ENCODE measurements at regions not wholly inside any gene's neighbourhood (a gene's known extent, or its start where the extent isn't known, plus 50 kb on each side); places are given as distances from the start of the nearest gene placed in this dataset.

DNA sequence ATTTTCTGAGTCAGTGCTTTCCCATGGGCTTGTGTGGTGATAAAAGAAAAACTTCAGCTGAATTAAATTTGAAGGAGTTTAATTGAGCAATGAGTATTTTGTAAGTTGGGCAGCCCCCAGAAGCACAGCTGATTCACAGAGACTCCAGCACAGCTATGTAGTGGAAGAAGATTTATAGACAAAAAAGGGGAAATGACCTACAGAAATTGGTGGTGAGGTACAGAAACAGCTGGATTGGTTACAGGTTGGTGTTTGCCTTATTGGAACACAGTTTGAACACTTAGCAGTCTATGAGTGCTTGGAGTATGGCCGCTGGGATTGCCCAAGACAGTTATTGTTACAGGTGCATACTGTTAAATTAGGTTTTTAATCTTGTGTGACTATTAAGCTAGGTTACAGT, 96.9 kb upstream of the PTPRK start:
- Histone ChIP-seq H3K36me3 (ENCODE audit: control insufficient read depth, insufficient read depth, low read length) (no peaks in the 10 kb centered on the region), H4K20me1 (ENCODE audit: insufficient read depth, low read length) (no peaks in the 10 kb centered on the region), H3K56ac (ENCODE audit: extremely low read depth, insufficient read depth, low read length) (no peak overlapping the region), H2BK5ac (ENCODE audit: low read depth, low read length, poor library complexity, severe bottlenecking) (no peak overlapping the region), H4K8ac (ENCODE audit: low read depth in 2 of 2, low read length in 2 of 2) (no peak overlapping the region), H3K9me1 (ENCODE audit: insufficient read depth, low read length) (no peaks in the 10 kb centered on the region), H4K5ac (ENCODE audit: low read depth, low read length) (no peak overlapping the region), H3K79me1 (ENCODE audit: low read depth in 1 of 2, low read length in 2 of 2) (no peaks in the 10 kb centered on the region), H3K23ac (ENCODE audit: low read depth, low read length) (no peak overlapping the region), H3K4me3 (ENCODE audit: insufficient read depth, low read depth, low read length) (no peak overlapping the region), H2BK20ac (ENCODE audit: low read depth, low read length) (no peak overlapping the region), H3K14ac (replicated peaks; ENCODE audit: low read depth, low read length) (no peak overlapping the region), H3K4me1 (ENCODE audit: control insufficient read depth, insufficient read depth, low read length) (no peaks in the 10 kb centered on the region), H2AK5ac (ENCODE audit: low read depth, low read length) (no peak overlapping the region), H3K4me2 (ENCODE audit: low read depth, low read length) (no peak overlapping the region), H2AFZ (replicated peaks; ENCODE audit: low read length, poor library complexity) (no peak overlapping the region), H3K9me3 (ENCODE audit: control insufficient read depth, insufficient read depth, low read length) (no peaks in the 10 kb centered on the region), H3K4ac (ENCODE audit: low read depth, low read length) (no peak overlapping the region), H3K27ac (ENCODE audit: insufficient read depth, low read length) (no peak overlapping the region), H3K27me3 (ENCODE audit: control insufficient read depth, insufficient read depth, low read length) (no peaks in the 10 kb centered on the region), H3K9ac (ENCODE audit: low read depth, low read length) (no peak overlapping the region), H2BK15ac (ENCODE audit: low read depth, low read length) (no peak overlapping the region), H2AK9ac (replicated peaks; ENCODE audit: low read depth, low read length, poor library complexity) (no peak overlapping the region), H4K91ac (ENCODE audit: insufficient read depth, low read depth, low read length) (no peak overlapping the region), H2BK120ac (ENCODE audit: low read depth, low read length) (no peak overlapping the region), H3K18ac (ENCODE audit: low read depth, low read length) (no peak overlapping the region)
- intact Hi-C loops (cut with micrococcal nuclease) = no loop called here
- no peak for ATAC-seq (ENCODE audit: low read depth)
- dilution Hi-C loops (cut with HindIII; ENCODE audit: low sequenced_read_pairs, unreplicated experiment) = no loop called here
- BruUV-seq (replicated peaks) = no TSS peak
- no peak for DNase-seq
- TF ChIP-seq SMC3 (IDR thresholded peaks at IDR 0.05; ENCODE audit: low read depth, low read length) (no peak), FOS (IDR thresholded peaks at IDR 0.05; ENCODE audit: low read depth, low read length) (no peak), MXI1 (IDR thresholded peaks at IDR 0.05; ENCODE audit: borderline replicate concordance, low read depth, low read length) (no peak), RFX5 (IDR thresholded peaks at IDR 0.05; ENCODE audit: low read depth, low read length) (no peak), CEBPB (IDR thresholded peaks at IDR 0.05; ENCODE audit: low read depth, low read length) (no peak), BHLHE40 (IDR thresholded peaks at IDR 0.05; ENCODE audit: low read depth, low read length) (no peak), POLR2A (IDR thresholded peaks at IDR 0.05; ENCODE audit: low read depth, low read length) (no peak), RCOR1 (IDR thresholded peaks at IDR 0.05; ENCODE audit: insufficient replicate concordance, low read length) (no peak)
- TF ChIP-seq, protein P1, sequence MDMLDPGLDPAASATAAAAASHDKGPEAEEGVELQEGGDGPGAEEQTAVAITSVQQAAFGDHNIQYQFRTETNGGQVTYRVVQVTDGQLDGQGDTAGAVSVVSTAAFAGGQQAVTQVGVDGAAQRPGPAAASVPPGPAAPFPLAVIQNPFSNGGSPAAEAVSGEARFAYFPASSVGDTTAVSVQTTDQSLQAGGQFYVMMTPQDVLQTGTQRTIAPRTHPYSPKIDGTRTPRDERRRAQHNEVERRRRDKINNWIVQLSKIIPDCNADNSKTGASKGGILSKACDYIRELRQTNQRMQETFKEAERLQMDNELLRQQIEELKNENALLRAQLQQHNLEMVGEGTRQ (IDR thresholded peaks at IDR 0.05; ENCODE audit: low read depth, low read length) = no peak
- TF ChIP-seq, protein P2, sequence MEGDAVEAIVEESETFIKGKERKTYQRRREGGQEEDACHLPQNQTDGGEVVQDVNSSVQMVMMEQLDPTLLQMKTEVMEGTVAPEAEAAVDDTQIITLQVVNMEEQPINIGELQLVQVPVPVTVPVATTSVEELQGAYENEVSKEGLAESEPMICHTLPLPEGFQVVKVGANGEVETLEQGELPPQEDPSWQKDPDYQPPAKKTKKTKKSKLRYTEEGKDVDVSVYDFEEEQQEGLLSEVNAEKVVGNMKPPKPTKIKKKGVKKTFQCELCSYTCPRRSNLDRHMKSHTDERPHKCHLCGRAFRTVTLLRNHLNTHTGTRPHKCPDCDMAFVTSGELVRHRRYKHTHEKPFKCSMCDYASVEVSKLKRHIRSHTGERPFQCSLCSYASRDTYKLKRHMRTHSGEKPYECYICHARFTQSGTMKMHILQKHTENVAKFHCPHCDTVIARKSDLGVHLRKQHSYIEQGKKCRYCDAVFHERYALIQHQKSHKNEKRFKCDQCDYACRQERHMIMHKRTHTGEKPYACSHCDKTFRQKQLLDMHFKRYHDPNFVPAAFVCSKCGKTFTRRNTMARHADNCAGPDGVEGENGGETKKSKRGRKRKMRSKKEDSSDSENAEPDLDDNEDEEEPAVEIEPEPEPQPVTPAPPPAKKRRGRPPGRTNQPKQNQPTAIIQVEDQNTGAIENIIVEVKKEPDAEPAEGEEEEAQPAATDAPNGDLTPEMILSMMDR (conservative IDR thresholded peaks at IDR 0.05; ENCODE audit: low read depth, low read length) = no peak
- POLR2A ChIA-PET (ENCODE audit: unreplicated experiment) = no interaction called here
- CTCF ChIA-PET = interaction anchor here (0.6 kb wide), 1 partner anchor 960 kb away, joined by 3 read pairs; no protein-coding TSS in a partner anchor
- no CpG with 5 or more reads among the region's 1 CpG for WGBS, 2 experiments (ENCODE audit: extremely low coverage in 2 of 2, insufficient read length in 1 of 2)
- in situ Hi-C loops (cut with MboI; ENCODE audit: low sequenced_read_pairs) = no loop called here
